DMS 273 treated with DMSO at 0.1 percent for 48 hours (cell line): ENCODE measurements at regions not wholly inside any gene's neighbourhood (a gene's known extent, or its start where the extent isn't known, plus 50 kb on each side); places are given as distances from the start of the nearest gene placed in this dataset.
A peak's percentile ranks its signal among the peaks of the same experiment; 100 is the strongest.

Experiments used
- DNase-seq: peaks from one replicate; lab custom pipeline; 2025; lab: John Stamatoyannopoulos, UW

DNA sequence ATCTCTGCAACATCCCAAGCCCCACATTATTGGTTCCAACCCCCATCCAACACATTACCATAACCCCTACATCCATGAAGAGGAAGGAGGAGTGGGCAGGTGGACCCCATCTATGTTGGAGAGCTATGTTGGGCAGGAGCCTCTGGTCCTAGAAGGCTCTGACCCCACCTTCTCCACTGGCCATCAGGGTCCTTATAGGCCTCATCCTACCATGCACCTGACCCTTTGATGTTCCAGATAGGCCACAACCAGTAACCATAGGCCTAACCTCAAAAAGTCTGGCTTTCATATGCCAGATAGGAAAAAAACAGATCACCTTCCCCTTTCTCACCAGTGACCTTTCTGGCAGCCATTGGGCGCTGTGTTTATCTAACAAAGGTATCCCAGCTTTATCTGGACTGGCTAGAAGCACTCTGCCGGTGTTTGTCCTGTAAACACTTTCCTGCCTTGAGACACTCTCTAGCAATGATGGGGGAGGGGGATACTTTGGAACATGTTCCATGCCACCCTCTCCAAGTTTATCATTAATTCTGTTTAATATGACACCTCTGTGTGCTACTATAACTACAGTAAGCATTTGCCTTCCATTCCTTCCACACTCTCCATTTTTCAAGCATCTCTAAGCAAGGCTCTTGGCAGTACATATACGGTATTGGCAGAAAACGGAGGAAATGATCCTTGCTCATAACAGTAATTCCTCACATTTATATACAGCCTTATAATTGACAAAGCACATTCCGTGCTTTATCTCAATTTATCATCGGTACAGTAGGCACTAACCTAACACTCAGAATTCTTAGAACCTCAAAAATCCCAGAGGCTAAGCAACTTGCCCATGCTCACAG lies 377.1 kb downstream of the VPS13C start:
- DNase-seq, result no peak

- no peak for DNase-seq
Measured at GRCh38 chr15:61681676-61682075, 378.6 kb downstream of the VPS13C start.

GRCh38 chr15:61681038-61681418 lies 379.2 kb downstream of the VPS13C start:
- no peak for DNase-seq

GRCh38 chr15:61680260-61681037 lies 379.8 kb downstream of the VPS13C start:
- DNase-seq, result no peak

DNA sequence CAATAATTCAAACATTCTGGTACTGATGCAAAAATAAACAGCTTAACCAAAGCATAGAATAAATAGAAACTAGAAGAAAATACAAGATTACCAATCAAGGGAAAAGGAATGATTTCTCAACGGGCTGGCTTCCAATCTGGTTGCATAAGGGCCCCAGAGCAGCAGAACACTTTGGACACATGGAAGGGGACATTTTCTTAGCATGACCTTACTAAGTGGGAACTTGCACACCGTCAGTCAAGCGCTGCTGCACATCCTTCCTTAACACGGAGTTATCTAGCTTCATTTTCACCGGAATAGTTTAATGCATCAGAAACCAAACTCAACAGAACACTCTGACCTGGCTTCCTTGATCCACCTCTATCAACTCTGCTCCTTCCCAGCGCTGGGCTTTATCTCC lies 388.5 kb downstream of the VPS13C start:
- DNase-seq, result no peak

GRCh38 chr15:61668444-61668843 lies 391.8 kb downstream of the VPS13C start:
- DNase-seq, result no peak

DNA sequence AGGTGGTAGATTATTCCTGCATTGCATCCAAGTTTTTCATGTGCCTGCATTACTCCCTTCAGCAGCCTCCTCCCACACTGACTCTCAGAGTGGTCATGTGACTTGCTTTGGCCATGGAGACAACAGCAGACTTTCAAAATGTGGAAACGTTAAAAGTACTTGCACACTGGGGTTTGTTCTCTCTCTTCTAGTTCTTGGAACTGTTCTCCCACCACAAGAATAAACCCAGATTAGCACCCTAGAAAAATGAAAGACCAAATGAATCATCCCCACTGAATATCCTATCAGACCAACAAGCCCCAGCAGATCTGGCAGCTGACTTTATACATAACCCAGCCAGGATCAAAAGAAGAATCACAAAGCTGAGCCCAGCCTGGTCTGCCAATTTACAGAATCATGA lies 398.5 kb downstream of the VPS13C start:
- DNase-seq, result no peak

DNA sequence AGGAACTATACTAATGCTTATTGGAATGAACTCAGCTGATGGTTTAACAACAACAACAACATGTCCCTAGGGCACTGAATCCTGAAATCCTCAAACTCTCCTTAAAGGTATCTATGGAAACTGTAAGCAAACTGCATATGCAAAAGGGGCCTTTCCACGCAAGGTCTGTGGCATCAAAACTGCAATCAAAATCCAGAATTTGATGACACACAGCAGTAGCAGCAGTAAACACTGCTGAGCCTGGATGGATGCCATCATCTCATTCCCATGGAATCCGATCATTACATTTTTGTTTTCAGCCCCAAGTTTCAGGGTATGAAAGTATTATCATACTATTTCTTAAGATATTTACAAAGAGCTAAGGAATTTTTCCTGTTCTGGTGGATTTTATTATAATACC lies 399.7 kb downstream of the VPS13C start:
- no peak for DNase-seq

GRCh38 chr15:61659566-61660190 lies 400.6 kb downstream of the VPS13C start:
- DNase-seq, result no peak

GRCh38 chr15:61657461-61657860 lies 402.8 kb downstream of the VPS13C start:
- DNase-seq, result no peak

DNA sequence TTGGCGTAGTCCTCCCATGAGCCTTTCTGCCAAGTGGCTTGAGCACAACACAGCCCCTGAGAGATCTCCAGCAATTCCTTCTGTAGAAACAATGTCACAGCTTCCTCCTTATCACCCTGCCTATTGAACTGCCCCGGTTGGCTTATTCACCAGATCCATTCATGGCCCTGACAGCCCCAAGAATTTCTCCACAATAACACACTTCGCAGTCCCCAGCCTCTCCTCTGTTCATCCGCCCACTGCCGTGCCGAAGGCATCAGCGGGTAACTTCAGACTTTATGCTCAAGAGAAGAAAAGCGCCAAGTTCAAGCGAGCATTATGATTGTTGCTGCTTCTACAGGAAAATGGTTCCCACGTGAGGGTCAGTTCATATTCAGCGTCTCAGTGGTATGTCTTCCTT lies 403.9 kb downstream of the VPS13C start:
- no peak for DNase-seq

DNA sequence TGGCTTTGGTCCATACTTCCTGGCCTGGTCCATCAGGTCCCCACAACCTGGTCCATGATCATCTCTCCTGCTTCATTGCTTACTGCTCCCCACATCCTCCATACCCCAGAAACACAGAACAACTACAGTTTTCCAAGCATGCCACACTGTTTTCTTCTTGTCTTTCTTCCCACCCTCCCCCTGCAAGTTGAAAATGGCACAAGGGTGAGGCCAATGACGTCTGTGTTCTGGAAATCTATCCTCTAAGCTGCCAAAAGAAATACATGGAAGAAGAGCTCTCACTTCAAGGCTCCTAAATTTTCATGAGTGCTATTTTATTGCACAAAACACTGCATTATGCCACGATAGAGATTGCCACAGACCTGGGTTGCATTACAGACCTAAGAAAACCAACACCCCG lies 404.4 kb downstream of the VPS13C start:
- no peak for DNase-seq

DNA sequence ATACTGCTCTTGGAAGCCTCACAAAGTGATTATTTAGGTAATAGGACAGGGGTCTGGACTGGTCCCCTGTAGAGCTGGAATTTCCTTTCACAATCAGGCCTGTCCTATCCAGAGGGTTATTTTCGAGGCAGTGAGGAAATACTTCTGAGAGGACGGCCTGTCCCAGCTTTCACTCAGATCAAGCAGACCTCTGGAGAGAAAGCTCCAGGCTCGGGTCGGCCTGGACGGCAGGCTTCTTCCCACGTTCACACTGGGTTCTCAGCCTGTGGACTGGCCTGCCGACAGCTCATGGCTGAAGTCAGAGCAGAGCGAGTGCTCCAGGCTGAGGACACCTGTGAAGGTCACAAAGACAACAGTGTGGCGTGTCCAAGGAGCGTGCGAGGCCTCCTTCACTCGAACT lies 405.3 kb downstream of the VPS13C start:
- DNase-seq, result no peak

DNA sequence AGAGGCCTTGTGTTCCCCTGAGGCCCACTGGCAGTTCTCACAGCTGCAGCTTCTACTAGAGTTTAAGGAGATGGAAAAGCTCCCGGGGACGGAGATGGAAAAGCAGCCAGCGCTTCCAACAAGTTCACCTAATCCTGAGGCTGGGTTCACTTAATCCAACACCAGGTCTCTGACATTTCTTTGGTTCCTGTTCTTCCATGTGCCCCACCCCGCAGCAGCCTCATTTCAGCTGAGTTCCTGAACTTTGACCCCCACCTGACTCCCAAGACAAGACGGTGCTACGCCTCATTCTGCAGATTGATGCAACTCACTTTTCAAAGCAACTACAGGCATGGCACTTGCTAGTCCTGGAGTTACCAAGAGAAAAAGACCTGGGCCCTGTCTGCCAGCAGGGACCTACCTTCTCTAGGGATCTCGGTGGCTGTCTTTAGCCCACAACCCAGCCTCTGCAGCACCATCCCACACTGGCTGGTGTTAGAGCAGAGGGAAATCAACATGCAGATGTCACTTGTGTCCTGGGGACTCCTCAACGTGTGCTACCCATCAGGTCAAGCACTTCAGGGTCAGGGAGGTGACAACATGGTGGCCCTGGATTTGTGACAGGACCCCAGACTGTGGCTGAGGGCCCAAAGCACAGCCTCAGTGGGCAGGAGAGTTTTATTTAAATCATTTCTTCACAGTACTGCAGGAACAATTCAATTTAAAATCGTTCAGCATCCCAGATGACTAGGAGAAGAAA lies 406.1 kb downstream of the VPS13C start:
- DNase-seq, result no peak

DNA sequence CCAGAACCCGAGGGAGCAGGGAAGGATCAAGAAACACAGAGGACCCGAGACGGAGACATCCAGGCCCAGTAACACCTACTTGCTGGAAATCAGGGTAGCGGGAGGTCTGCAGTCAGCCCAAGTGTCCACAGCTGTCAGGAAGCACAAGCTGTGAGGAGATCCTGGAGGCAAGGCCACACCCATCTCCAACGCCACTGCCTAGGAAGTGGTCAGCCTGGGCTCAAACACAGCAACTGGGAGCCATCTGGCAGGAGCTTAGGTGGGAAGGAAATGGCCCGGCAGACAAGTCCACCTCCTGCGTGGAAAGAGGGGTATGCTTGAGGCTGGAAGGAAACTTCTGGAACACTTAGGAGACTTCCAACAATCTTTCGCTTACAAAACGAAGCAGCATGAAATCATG lies 407.1 kb downstream of the VPS13C start:
- no peak for DNase-seq

DNA sequence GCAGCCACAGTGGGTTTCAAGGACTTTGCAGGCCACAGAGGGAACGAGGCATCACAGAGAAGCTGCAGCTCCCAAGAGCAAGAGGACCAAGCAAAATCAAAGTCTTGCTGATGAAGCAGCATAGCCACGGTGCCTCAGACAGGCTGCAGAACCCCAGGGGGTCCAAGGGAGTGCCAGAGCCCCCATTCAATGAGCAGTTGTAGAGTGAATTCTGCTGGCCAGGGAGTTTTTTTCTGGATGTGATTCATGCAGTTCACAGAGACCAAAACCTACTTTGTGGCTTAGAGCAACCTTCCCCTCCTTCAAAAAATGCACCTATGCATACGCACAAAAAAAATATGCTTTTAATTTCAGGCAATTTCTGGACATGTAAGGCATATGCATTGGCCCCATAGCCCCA lies 409.0 kb downstream of the VPS13C start:
- no peak for DNase-seq

GRCh38 chr15:61649046-61649445 lies 411.2 kb downstream of the VPS13C start:
- no peak for DNase-seq

GRCh38 chr15:61644550-61644949 lies 415.4 kb upstream of the RORA start:
- DNase-seq, result no peak

DNA sequence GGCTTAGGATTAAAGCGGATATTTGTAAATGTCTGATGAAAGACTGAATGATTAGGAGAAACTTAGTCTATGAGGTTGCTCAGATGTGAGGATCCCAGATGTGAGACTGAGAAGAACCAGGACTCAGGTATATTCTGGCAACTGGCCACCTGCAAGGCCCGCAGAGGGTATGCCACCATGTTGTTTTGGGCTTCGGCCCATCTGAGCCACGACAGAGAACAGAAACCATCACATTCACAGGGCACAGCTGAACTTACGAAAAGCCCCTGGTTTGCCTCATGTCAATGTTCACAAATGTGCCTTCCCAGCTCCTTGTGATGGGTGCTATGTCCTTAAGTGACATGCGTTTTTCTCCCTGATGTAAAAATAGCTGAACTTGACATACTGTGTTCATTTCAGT lies 412.5 kb upstream of the RORA start:
- DNase-seq, result no peak

DNA sequence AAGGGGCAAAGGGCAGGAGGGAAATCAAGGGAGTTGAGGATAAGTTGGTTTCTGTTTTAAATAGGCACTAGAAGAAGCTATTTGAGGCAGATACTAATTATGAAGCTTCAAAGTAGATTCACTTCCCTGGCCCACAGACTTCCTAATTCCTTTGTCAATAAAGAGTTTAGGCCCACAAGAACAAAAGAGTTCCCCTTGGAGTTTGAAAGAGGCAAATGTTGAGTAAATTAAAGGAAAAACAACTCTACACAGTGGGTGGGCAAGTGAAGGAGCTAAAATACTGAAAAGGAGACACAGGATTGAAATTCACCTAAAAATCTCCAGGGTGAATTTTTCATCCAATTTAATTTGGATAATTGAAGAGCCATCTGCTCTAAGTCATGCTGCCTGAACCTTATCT lies 411.7 kb upstream of the RORA start:
- DNase-seq, result peak; percentile 40

GRCh38 chr15:61639491-61639890 lies 410.4 kb upstream of the RORA start:
- DNase-seq, result peak; percentile 74

GRCh38 chr15:61634837-61635236 lies 405.7 kb upstream of the RORA start:
- DNase-seq, result no peak
